Adrenal gland (tissue), 5 donors: ENCODE measurements at regions not wholly inside any gene's neighbourhood (a gene's known extent, or its start where the extent isn't known, plus 50 kb on each side); places are given as distances from the start of the nearest gene placed in this dataset.

ENCODE experiments used
- POLR2A ChIP-seq, 2 donors: fragments of 450-650 bp; IDR thresholded peaks; one replicate each; pipeline ENCODE4 v1.6.1; 2017; ENCODE audit warnings: antibody characterized with exemption in 2 of 2, mild to moderate bottlenecking in 2 of 2, moderate library complexity in 1 of 2
- TF ChIP-seq, protein P1 (sequence below), 6 experiments: fragments of 450-650 bp in 4 of 6; fragments of 200-600 bp in 2 of 6; sonication (generic) in 1 of 6; IDR thresholded peaks; 1 replicate in 5 of 6; 2 replicates in 1 of 6; pipeline versions ENCODE4 v1.5.1 to v1.8.0; 2016 to 2021; ENCODE audit warnings: antibody characterized with exemption in 6 of 6, mild to moderate bottlenecking in 2 of 6, moderate library complexity in 1 of 6
- donor health status: DM: no; HTN: no; CAD: no.

DNA sequence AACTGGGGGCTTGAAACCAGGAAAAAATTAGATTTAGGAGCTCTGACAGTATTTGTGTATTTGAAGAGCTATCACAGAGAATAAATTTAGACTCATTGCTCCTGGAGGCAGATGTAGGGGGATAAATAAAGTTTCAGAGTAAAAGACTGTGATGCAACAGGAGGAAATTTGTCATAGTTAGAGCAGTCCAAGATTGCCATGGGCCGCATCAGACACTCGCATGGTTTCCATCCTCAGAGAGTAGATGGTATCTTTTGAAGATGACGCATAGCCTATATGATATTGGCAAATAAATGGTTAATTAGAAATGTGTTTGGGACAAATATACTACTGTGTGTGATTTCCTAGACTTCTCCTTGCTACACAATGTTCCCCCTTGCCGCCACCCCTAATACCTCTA lies 170.5 kb downstream of the FTCDNL1 start:
- TF ChIP-seq, protein P1, sequence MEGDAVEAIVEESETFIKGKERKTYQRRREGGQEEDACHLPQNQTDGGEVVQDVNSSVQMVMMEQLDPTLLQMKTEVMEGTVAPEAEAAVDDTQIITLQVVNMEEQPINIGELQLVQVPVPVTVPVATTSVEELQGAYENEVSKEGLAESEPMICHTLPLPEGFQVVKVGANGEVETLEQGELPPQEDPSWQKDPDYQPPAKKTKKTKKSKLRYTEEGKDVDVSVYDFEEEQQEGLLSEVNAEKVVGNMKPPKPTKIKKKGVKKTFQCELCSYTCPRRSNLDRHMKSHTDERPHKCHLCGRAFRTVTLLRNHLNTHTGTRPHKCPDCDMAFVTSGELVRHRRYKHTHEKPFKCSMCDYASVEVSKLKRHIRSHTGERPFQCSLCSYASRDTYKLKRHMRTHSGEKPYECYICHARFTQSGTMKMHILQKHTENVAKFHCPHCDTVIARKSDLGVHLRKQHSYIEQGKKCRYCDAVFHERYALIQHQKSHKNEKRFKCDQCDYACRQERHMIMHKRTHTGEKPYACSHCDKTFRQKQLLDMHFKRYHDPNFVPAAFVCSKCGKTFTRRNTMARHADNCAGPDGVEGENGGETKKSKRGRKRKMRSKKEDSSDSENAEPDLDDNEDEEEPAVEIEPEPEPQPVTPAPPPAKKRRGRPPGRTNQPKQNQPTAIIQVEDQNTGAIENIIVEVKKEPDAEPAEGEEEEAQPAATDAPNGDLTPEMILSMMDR (IDR thresholded peaks at IDR 0.05) = no peak
- no peak for TF ChIP-seq POLR2A (IDR thresholded peaks at IDR 0.05)
